ENCODE measurements at regions not wholly inside any gene's neighbourhood (a gene's known extent, or its start where the extent isn't known, plus 50 kb on each side); places are given as distances from the start of the nearest gene placed in this dataset.

GRCh38 chr7:134388336-134389019 is 70.4 kb downstream of the AKR1B1 start:
- no peak for TF ChIP-seq GATA2 (IDR thresholded peaks at IDR 0.05; ENCODE audit: low read depth, low read length)
- no peak for TF ChIP-seq GATA3 (IDR thresholded peaks at IDR 0.05; ENCODE audit: low read depth, low read length)
